HG03457 (cell line): ENCODE measurements at regions not wholly inside any gene's neighbourhood (a gene's known extent, or its start where the extent isn't known, plus 50 kb on each side); places are given as distances from the start of the nearest gene placed in this dataset.

Source experiments
- ATAC-seq: cut with Tn5 transposase; IDR thresholded peaks from one replicate; pipeline ENCODE4 v1.9.1; 2021; ENCODE audit warnings: moderate number of reproducible peaks; ENCODE audit not compliant: unreplicated experiment

GRCh38 chr1:172753964-172754363 is 95.1 kb downstream of the FASLG start:
- ATAC-seq, result no peak

DNA sequence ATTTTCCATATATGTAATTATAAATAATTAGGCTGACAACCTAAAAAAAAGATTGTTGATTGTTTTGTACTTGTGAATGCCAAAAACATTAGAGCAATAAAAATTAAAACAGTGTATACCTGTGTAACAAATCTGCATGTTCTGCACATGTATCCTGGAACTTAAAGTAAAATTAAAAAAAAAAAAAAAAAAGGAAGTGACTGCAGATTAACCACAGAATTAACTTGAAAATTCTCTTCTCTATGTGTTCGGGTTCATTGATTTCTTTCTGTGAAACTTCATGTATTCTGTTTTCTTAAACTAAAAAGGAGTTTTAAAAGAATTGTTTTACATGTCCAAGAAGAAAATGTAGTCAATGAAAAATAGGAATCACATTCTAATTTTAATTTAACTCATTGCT is 95.7 kb downstream of the FASLG start:
- no peak for ATAC-seq

DNA sequence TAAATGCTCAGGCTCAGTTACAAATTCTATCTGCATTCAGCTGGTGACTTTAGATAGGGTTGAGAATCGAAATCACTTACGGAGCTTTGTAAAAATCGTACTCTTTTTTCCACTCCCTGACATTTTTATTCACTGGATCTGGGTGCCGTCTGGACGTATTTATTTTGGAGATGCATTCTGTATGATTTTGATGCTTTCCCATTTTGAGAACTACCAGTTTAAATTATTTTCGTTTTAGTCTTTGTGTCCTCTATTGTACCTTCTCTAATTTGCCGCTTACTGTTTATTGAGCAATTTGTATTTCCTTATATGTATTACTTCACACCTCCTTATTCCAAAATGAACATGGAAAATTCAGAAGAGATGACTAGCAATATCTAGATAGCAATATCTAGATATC is 96.2 kb downstream of the FASLG start:
- no peak for ATAC-seq

DNA sequence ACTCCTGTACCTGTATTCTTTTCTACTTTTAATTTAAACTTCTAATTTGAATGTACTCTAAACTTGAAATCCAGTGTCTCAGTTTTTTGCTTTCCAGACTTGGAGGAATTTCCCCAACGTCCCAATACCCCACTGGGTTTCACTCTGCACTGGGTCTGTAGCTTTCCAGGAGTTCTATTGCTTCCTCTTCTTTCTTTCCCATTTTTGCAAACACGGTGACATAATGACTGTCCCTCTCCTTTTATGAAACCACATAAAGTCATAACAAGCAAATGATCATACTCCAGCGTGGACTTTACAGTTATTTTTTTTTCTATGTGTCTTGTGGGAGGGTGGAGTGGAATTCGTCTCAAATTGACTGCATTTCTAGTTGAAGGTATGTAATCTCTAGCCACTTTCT is 97.1 kb downstream of the FASLG start:
- no peak for ATAC-seq

DNA sequence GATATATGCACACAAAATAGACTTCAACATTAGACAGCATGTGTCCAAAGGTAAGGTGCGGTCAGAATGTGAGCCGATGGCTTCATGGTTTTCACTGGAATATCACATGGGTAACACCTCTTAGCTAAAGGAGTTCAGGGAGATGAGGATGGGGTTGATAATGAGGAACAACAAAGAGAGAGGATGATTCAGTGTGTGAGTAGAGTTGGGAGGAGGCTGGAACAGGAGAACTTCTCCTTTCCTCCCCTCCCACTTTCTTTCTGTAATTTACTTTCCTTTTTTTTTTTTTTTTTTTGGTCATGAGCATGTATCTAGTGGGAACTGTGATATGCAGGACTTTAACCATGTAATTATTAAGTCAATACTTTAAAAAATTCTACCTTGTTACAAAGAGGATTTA is 99.4 kb downstream of the FASLG start:
- ATAC-seq, result no peak

DNA sequence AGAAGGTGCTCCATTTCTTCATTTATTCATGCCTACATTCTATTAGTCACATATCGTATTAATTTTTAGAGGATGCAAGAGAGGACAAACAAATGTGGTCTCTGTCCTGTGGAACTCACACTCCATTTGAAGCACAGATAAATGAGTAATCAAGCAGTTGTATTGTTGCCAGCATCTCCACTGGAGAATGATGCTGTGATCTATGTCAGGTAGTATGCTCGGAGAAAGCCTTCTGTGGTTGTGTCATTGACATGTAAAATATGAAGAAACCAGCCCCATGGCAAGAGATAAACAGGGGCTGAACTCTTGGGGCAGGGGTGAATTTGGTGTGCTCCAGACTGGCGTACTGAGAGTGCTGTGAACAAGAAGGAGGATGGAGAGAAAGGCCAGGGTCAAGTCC is 101.2 kb downstream of the FASLG start:
- no peak for ATAC-seq

DNA sequence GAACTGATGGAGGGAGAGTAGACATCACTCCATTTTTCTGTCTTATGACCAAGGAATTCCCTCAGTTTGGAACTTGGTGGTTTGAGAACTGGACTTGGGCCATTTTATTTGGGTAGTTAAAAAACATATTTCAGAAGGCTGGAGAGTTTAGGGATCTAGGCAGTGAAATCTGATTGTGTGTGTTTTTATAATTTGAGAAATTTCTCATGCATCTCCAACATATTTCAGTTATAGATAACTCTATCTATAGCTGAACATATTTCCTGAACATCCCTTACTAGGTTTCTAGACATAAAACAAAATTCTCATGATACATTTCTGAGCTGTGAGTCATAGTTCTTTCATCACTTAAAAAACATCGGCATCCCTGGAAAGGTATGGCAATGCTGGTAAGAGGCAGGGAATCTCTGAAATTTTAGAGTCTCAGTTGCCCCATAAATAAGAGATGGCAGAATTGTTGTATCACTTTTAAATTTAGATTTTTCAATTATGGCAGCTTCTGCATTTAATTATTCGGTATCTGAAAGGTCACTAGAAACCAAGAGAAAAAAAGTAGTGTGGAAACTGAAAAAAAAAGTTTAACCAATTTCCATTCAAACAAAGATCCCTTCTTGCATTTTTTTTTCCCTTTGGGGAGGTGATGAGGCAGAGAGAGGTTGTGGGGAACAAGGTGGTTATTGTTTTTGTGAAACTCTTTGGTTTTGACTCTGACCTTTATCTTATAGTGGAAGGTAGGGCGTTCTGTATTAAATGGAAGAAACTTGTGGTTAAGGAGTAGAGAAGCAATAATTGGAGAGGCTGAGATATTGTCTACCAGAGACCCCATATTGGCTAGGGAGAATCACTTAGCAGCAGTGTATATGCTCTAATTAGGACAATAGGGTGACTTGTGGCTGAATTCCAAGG is 102.9 kb downstream of the FASLG start:
- ATAC-seq, result no peak

- no peak for ATAC-seq
These were observed 104.2 kb downstream of the FASLG start for GRCh38 chr1:172763057-172763456.

DNA sequence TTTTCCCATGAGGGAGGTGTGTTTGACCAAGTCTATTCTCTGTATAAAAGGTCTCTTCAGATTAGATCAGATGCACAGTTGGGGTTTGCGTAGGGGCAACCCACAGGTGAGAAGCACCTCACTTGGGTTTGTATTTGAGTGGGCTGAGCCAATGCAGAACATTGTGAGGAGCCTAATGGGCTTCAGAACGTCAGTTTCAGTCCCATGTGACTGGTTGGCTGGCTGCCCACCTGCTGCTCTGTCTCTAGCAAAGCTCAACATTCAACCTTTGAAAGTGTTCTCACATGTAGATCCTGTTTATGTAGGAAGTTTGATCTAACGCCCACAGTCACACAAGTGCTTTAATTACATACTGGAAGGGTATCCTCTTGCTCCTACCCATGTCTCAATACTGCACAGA is 105.5 kb downstream of the FASLG start:
- ATAC-seq, result no peak

- ATAC-seq, result no peak
These were observed 107.6 kb downstream of the FASLG start for GRCh38 chr1:172766462-172766861.

- ATAC-seq, result no peak
These were observed 111.2 kb downstream of the FASLG start for GRCh38 chr1:172770071-172770470.

DNA sequence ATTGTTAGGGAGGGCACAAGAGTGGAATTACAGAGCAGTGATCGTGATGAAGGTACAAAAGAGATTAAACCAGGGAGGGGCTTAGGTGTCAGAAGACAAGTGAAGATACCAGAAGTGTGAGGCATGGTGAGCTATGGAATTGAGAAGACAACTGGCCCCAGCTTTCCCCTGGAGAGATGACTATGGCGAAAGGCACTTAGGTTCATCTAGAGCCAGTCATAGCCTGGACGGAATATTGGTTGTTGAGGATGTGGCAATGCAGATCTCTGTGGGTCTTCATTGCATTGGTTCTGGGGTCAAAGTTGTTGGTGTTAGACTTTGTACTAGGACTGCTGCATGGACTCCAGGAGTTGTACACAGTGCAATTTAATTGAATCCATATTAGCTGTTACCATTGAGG is 115.7 kb downstream of the FASLG start:
- no peak for ATAC-seq

GRCh38 chr1:172775606-172776005 is 116.7 kb downstream of the FASLG start:
- no peak for ATAC-seq

DNA sequence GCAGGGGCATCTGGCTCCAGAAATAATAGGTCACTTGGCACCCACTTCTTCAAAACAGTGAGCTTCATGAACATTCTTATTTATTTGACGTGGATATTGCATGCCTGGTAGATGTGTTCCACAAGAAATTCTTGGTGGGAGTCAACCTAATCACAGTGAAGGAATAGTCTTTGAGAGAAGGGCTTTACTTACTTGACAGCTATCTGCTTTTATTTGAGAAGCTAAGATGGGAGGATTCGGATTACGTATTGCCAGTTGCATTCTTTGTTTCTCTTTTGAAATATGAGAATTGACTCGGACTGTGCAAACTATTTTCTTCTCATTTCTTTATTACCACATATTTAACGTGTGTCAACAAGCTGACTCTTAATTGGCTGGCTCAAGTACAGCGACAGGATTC is 117.2 kb downstream of the FASLG start:
- no peak for ATAC-seq

DNA sequence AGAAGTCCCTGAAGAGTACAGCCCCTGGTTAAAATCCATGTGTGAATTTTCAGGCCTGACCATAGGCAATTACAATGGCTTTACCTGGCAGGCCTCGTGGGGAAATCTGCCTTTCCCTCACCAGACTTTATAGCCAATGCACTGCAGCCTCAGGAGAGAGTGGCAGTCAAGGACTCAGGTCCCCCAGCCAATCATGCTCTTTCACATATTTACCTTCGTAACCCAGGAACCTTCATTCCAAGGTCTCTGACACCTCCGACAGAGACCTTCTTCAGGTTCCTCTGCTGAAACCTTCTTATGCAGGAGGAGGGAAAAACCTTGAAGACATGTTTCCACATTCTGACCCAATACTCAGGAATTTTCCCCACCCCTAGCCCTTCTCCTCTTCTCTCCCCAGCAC is 118.9 kb downstream of the FASLG start:
- ATAC-seq, result no peak

- no peak for ATAC-seq
These were observed 119.9 kb downstream of the FASLG start for GRCh38 chr1:172778456-172779455.

DNA sequence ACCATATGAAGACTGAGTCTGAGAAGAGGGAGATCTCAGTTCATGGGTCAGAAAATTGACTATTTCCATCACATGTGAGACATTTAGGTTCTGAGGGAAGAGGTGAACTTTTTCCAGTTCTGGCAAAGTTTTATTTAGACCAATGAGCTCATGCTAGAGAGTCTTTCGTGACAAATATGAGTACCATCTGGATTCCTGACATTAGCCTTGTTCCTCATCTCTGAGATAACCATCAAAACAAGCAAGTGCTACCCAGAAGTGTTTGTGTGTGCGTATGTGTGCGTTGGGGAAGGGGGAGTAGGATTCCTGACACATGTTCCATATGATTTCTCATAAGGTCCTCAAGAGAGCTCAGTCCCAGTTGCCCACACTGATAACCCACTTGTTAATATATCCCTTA is 120.6 kb downstream of the FASLG start:
- ATAC-seq, result no peak

DNA sequence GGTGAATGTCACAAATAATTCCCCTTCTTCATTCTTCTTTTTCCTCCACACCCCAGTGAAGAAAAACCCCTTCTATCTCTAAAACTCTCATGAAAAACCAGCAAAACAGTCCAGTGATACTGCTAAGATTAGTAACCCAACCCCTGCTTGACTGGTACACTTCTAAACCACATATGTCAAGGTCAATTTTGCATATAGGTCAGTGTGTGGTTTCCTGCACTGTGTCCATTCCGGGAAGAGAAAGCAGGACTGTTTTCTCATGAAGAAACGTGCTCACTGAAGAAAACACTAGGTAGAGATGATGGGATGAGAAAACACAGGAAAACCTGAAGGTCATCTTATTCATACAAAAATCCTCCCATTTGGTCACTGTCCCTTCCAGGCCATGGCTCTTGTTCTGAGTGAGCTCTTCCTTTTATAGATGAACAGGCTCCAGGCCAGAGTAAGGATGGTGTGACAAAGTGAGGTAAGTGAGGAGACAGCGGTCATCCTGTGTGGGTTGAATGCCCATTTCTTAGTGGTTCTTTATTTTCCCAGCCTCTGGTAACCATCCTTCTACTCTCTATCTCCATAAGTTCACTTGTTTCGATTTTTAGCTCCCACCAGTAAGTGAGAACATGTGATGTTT is 122.7 kb downstream of the FASLG start:
- peak; percentile 60 for ATAC-seq

DNA sequence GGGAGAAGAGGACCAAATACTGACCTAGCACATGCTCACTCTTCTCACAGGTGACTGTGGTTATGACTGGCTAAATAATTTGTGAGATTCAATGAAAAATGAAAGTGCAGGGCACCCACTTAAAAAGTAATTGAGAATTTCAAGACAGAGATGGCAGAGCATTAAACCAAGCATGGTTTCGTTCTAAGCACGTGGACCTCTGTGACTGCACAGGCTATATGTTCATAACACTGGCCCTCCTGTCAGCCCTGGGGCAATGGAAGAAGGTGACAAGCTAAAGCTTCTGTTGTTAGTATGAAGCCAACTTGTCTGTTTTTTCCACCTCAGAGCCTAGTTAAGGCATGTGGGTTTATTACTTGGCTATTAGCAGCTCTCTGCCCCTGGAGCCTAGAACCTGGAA is 130.9 kb downstream of the FASLG start:
- no peak for ATAC-seq

GRCh38 chr1:172790245-172790644 is 131.3 kb downstream of the FASLG start:
- no peak for ATAC-seq

GRCh38 chr1:172793823-172794222 is 134.9 kb downstream of the FASLG start:
- no peak for ATAC-seq
